ENCODE measurements at regions not wholly inside any gene's neighbourhood (a gene's known extent, or its start where the extent isn't known, plus 50 kb on each side); places are given as distances from the start of the nearest gene placed in this dataset.

- no peak for TF ChIP-seq REST (IDR thresholded peaks at IDR 0.05; ENCODE audit: insufficient read depth in 1 of 2, low read depth in 2 of 2, low read length in 1 of 2)
- no peak for TF ChIP-seq CTCF (IDR thresholded peaks at IDR 0.05)
- TF ChIP-seq TCF7L2 (IDR thresholded peaks at IDR 0.05; ENCODE audit: low read depth, low read length): no peak
Measured at GRCh38 chr21:18937337-18937736, 533.8 kb upstream of the TMPRSS15 start.
